Calu3 (cell line): ENCODE measurements at regions not wholly inside any gene's neighbourhood (a gene's known extent, or its start where the extent isn't known, plus 50 kb on each side); places are given as distances from the start of the nearest gene placed in this dataset.

Experiments used
- BruUV-seq: library from RNA; stranded (reverse); fragments of 400-500 nt; replicated peaks from 2 replicates; lab custom pipeline; 2021; lab: Mats Ljungman, UMichigan
- CTCF ChIA-PET: fragments of 300-600 bp; sonication (Branson Sonifier 250); formaldehyde crosslinking; loops from one replicate; lab custom pipeline; 2022; ENCODE audit warnings: antibody characterized with exemption; lab: Charles Lee
- DNase-seq: peaks from one replicate; pipeline ENCODE4 v3.0.0; 2022
- H3K27ac Mint-ChIP-seq: one replicate; pipeline ENCODE4 v1.8.0; 2022; ENCODE audit warnings: mixed read lengths; ENCODE audit not compliant: unreplicated experiment
- H3K27me3 Mint-ChIP-seq: one replicate; pipeline ENCODE4 v1.8.0; 2022; ENCODE audit warnings: mixed read lengths; ENCODE audit not compliant: unreplicated experiment
- H3K36me3 Mint-ChIP-seq: one replicate; pipeline ENCODE4 v1.8.0; 2022; ENCODE audit warnings: mild to moderate bottlenecking, moderate library complexity, mixed read lengths; ENCODE audit not compliant: insufficient read depth, unreplicated experiment
- H3K4me1 Mint-ChIP-seq: one replicate; pipeline ENCODE4 v1.8.0; 2022; ENCODE audit warnings: mild to moderate bottlenecking, low read depth, mixed read lengths; ENCODE audit not compliant: unreplicated experiment
- H3K4me3 Mint-ChIP-seq: one replicate; pipeline ENCODE4 v1.8.0; 2022; ENCODE audit warnings: mild to moderate bottlenecking, low read depth, moderate library complexity, mixed read lengths; ENCODE audit not compliant: unreplicated experiment
- H3K9me3 Mint-ChIP-seq: one replicate; pipeline ENCODE4 v1.8.0; 2022; ENCODE audit warnings: low read depth, mixed read lengths; ENCODE audit not compliant: unreplicated experiment
- CTCF ChIP-seq: fragments of 200-600 bp; IDR thresholded peaks from one replicate; pipeline ENCODE4 v1.8.0; 2022; ENCODE audit warnings: antibody characterized with exemption; ENCODE audit not compliant: unreplicated experiment
- intact Hi-C: fragments of 100-400 bp; cut with micrococcal nuclease; formaldehyde crosslinking; loops from one replicate; pipeline ENCODE4 v1.10.0; 2022; ENCODE audit not compliant: unreplicated experiment

- H3K4me3 Mint-ChIP-seq = no peak overlapping the region
These were observed 187.4 kb upstream of the NTF3 start for GRCh38 chr12:5244513-5244972.

GRCh38 chr12:5246196-5246595, 185.7 kb upstream of the NTF3 start:
- intact Hi-C loops = no loop called here
- H3K4me3 Mint-ChIP-seq = no peak overlapping the region

More at GRCh38 chr12:5244513-5244972, 187.4 kb upstream of the NTF3 start:
- peaks cover 12% of the 10 kb centered on the region for H3K9me3 Mint-ChIP-seq
- no peaks in the 10 kb centered on the region for H3K36me3 Mint-ChIP-seq
- no peak overlapping the region for H3K27ac Mint-ChIP-seq
- no peak for DNase-seq
- intact Hi-C loops = no loop called here
- H3K4me1 Mint-ChIP-seq = no peaks in the 10 kb centered on the region
- CTCF ChIA-PET = interaction anchor here (0.5 kb wide), 1 partner anchor 1056 kb away, joined by 3 read pairs; no protein-coding TSS in a partner anchor
- no TSS peak for BruUV-seq
- TF ChIP-seq CTCF = no peak
- H3K27me3 Mint-ChIP-seq = no peaks in the 10 kb centered on the region

GRCh38 chr12:5247144-5247543, 184.8 kb upstream of the NTF3 start:
- H3K27me3 Mint-ChIP-seq = no peaks in the 10 kb centered on the region
- no peaks in the 10 kb centered on the region for H3K36me3 Mint-ChIP-seq
- no peak for DNase-seq
- TF ChIP-seq CTCF = no peak
- BruUV-seq = no TSS peak
- no peaks in the 10 kb centered on the region for H3K4me1 Mint-ChIP-seq
- CTCF ChIA-PET = no interaction called here
- H3K9me3 Mint-ChIP-seq = peaks cover 9% of the 10 kb centered on the region
- intact Hi-C loops = no loop called here
- no peak overlapping the region for H3K27ac Mint-ChIP-seq
- no peak overlapping the region for H3K4me3 Mint-ChIP-seq

More at GRCh38 chr12:5246196-5246595, 185.7 kb upstream of the NTF3 start:
- no peak for DNase-seq
- BruUV-seq = no TSS peak
- H3K36me3 Mint-ChIP-seq = no peaks in the 10 kb centered on the region
- H3K27ac Mint-ChIP-seq = no peak overlapping the region
- H3K9me3 Mint-ChIP-seq = peaks cover 9% of the 10 kb centered on the region
- no peak for TF ChIP-seq CTCF
- CTCF ChIA-PET = no interaction called here
- no peaks in the 10 kb centered on the region for H3K4me1 Mint-ChIP-seq
- no peaks in the 10 kb centered on the region for H3K27me3 Mint-ChIP-seq

GRCh38 chr12:5248230-5248629, 183.7 kb upstream of the NTF3 start:
- no peak for TF ChIP-seq CTCF
- DNase-seq = no peak
- no peaks in the 10 kb centered on the region for H3K36me3 Mint-ChIP-seq
- peaks cover 9% of the 10 kb centered on the region for H3K9me3 Mint-ChIP-seq
- CTCF ChIA-PET = no interaction called here
- no peaks in the 10 kb centered on the region for H3K27me3 Mint-ChIP-seq
- H3K27ac Mint-ChIP-seq = no peak overlapping the region
- no TSS peak for BruUV-seq
- intact Hi-C loops = no loop called here
- no peaks in the 10 kb centered on the region for H3K4me1 Mint-ChIP-seq
- no peak overlapping the region for H3K4me3 Mint-ChIP-seq
